ENCODE measurements at regions not wholly inside any gene's neighbourhood (a gene's known extent, or its start where the extent isn't known, plus 50 kb on each side); places are given as distances from the start of the nearest gene placed in this dataset.
A peak's percentile ranks its signal among the peaks of the same experiment; 100 is the strongest.

- DNase-seq = no peak
Observed at GRCh38 chr1:81430236-81430938, 370.3 kb upstream of the ADGRL2 start.

- no peak for DNase-seq
Observed at GRCh38 chr1:81428998-81429397, 371.7 kb upstream of the ADGRL2 start.

- DNase-seq = no peak
Observed at GRCh38 chr1:81424816-81425215, 375.9 kb upstream of the ADGRL2 start.

DNA sequence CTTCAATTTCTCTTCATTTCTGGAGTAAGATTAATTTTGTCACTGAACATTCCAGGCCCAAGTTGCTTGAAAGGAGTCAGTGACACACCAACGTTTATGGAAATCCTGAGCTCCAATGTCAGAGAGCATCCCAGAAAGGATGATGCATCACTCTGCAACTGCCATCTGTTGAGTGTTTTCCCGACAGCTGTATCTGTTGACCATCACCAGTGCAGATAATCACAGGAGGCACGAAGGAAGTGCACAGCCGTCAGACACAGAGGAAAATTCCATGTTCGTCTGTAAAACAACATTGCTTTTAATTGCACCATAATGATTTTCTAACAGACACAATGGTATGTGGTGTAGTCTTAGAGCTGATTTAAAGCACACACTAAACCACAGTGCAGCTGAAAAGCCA, 376.7 kb upstream of the ADGRL2 start:
- DNase-seq = no peak

DNA sequence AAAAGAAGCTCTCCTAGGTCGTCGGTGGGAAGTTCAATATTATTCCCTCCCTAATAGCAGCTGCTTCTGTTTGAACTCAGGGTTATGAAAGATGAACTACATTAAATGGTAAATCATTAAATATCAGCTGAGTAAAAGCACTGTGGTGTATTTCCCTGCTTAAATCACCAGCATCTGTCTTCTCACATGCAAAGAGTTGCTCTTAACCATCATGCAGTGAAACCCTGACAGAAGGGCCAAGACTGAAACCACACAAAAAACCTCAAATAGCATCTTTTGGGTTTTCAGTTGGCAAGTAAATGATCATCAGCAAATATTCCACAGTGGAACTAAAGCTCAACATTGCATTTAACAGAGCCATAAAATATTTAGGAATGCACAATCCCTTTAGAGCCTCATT, 380.0 kb upstream of the ADGRL2 start:
- no peak for DNase-seq

DNA sequence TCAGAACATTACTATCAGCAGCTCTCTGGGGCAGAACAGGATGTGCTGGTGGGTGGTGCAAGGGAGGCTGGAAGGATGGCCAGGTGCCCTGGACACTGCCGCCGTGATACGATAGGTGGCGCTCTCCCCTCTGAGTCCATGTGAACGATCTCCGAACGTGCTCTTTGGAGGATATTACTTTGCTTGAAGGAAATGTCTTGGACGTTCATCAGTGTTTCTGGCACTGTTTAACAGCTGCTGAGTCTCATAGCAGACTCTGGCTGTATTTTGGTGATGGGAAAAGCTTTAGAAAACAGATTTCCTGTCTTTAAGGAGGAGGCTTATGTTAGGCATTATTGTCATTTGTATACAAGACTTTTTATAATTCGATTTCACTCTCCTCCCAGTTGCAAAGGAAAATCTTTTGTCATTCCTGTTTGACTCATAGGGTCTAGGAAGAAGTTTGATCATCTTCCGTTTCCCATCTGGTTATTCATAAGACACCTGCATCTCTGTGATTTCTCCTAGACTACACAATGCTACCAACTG, 386.2 kb upstream of the ADGRL2 start:
- peak; percentile 17 for DNase-seq

DNA sequence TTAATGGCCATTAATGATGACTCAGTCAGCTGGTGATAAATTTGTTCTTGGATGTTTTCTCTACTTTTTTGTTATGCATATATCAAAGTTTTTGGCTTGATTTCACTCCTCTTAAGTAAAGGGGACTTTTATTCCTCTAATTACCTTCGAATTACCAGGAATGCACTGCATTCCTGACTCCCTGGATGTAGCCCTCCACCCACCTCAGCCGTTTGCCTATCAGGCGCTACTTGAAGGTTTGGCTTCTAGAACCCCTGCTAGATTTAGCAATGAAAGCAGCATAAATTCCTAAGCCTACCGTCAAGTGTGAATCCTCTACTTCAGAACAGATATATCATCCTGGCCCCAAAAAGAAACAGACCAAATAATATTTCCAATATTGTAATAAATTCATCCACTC, 387.8 kb upstream of the ADGRL2 start:
- no peak for DNase-seq

GRCh38 chr1:81410941-81411340, 389.8 kb upstream of the ADGRL2 start:
- no peak for DNase-seq

GRCh38 chr1:81410351-81410750, 390.4 kb upstream of the ADGRL2 start:
- no peak for DNase-seq

- DNase-seq = no peak
Observed at GRCh38 chr1:81409780-81410274, 390.9 kb upstream of the ADGRL2 start.

DNA sequence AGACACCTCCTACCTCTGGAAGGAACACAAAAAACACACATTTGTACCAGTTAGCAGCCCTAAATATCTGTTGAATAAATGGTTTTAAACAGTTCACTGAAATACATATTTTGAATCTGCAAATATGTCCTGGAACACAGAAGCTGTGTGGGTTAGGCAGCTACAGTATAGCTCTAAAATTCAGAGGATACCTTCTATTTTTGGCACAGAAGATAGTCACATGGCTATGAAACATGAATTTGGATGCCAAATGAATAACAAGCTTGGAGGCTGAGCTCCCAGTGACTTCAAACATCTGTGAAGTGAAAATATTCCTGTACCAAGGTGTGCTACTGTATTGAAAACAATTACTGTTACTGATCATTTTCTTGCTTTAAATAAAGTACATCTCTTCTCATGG, 391.5 kb upstream of the ADGRL2 start:
- DNase-seq = no peak

DNA sequence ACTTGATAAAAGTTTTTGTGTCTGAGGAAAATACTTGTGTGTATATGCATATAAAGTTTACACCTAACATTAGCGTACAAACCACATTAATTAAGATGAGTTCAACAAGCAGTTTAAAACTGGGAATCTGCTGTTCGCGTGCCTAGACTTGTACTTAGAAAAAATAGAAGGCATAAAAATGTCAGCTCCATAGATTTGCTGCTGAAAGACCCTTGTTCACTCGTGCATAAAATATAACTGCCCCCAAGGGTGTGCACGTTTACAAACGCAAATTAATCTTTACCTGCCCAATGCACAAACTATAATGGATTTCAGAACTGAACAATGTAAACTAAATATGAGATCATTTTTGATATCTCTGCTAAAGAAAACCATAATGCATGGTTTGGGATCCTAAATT, 392.3 kb upstream of the ADGRL2 start:
- DNase-seq = no peak

DNA sequence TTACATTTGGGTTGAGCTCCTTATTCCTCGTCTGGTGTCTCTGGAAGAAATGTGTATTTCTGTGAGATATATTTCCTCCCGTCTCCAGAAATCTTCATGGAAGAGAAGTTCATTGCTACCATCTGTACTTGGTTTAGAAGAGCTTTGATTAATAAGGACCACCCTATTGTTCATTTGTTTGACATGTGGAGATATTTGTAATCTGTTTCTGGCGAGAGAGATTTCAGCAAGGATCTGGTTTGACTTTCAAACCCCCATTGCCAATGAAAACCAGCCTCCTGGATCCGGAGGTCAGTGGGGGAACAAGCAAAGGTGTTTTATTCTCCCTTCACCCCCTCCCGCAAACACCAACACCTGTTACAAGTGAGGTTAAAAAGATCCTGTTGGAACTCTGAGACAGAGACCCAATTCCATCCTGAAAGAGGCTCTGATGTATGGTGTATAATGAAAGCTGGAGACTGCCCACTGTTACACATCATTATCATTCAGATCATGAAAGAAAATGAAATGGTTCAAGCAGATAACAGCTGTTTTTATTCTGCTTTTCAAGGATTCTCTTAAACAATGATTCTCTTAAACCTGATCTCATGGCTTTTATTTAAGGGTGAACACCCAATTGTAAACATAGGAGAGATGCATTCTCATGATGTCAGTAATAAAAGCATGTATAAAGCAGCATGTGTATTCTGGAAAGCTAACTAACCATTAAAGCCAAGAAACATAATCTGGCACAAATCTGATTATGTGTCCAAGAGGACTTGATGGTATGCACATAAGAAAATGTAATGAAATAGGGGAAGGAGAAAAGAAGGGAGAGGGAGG, 393.5 kb upstream of the ADGRL2 start:
- no peak for DNase-seq

GRCh38 chr1:81406292-81406999, 394.3 kb upstream of the ADGRL2 start:
- no peak for DNase-seq

DNA sequence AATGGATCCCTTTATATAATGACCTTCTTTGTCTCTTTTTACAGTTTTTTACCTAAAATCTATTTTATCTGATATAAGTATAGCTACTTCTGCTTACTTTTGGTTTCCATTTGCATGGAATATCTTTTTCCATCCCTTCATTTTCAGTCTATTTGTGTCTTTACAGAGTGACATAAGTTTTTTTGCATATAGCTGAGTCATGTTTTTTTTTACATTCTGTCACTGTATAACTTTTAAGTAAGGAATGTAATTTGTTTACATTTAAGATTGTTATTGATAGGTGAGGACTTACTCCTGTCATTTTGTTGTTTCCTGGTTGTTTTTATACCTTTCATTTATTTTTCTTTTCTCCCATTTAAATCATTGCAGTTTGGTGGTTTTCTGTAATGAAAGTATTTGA, 402.7 kb upstream of the ADGRL2 start:
- DNase-seq = no peak

- no peak for DNase-seq
Observed at GRCh38 chr1:81392526-81393226, 408.1 kb upstream of the ADGRL2 start.

GRCh38 chr1:81391125-81391828, 409.5 kb upstream of the ADGRL2 start:
- DNase-seq = no peak

- DNase-seq = no peak
Observed at GRCh38 chr1:81388435-81388834, 412.3 kb upstream of the ADGRL2 start.

DNA sequence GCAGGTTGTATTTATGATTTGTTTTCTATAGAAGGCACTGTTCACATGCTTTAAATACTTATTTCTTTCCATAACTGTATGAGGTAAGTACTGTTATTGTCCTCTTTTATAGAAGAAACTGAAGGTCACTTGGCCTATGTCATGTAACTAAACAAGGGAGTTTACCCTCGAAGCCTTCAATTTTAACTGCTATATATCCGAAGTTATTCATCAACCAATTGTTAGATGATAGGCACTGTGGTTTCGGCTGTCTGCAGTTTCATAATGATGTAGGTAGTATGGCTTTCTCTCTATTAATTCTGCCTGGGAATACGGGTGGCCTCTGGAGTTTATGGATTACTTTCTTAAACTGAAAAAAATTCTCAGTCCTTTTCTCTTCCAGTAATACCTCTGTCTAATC, 413.3 kb upstream of the ADGRL2 start:
- no peak for DNase-seq

- DNase-seq = no peak
Observed at GRCh38 chr1:81382561-81382960, 418.2 kb upstream of the ADGRL2 start.

GRCh38 chr1:81381881-81382280, 418.9 kb upstream of the ADGRL2 start:
- DNase-seq = no peak

DNA sequence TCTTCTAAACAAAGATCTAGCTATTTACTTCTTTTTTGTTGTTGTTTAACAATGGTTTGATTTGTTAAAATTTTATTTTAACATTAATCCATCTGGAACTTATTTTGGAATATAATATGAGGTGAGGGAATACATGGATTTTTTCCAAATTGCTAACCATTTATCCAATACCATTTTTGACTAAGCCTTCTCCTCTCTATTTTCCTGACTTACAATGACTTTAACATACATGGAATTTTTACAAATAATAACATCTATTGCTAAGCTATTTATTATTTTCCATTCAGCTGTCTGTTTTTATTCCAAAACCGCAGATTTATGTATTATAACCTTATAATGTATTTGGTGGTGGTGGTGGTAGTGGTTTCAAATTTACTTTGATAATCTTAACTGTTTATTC, 420.3 kb upstream of the ADGRL2 start:
- no peak for DNase-seq

Data from 8988T (cell line).